GM23338 (cell line): ENCODE measurements at regions not wholly inside any gene's neighbourhood (a gene's known extent, or its start where the extent isn't known, plus 50 kb on each side); places are given as distances from the start of the nearest gene placed in this dataset.

ENCODE experiments used
- ATAC-seq: fragments of 200-7000 bp; cut with Tn5 transposase; 3 replicates; pipeline ENCODE4 v1.9.1; 2020
- DNase-seq: peaks from one replicate; pipeline ENCODE4 v3.0.0-alpha.2; 2015; ENCODE audit warnings: low spot score
- H2AFZ ChIP-seq: fragments of 200-600 bp; sonication (generic); 2 replicates; pipeline ENCODE4 v1.8.0; 2016; ENCODE audit warnings: antibody characterized with exemption, mild to moderate bottlenecking, moderate library complexity
- H3F3A ChIP-seq: fragments of 200-600 bp; sonication (generic); replicated peaks from 2 replicates; pipeline ENCODE4 v1.8.0; 2017; ENCODE audit warnings: antibody characterized with exemption, mixed run types, low read depth
- H3K27ac ChIP-seq: fragments of 200-600 bp; sonication (generic); 2 replicates; pipeline ENCODE4 v1.6.1; 2016; ENCODE audit warnings: low read depth
- H3K27me3 ChIP-seq: fragments of 200-600 bp; sonication (generic); 2 replicates; pipeline ENCODE4 v1.8.0; 2016; ENCODE audit warnings: mild to moderate bottlenecking, mixed run types, moderate library complexity; ENCODE audit not compliant: insufficient read depth
- H3K36me3 ChIP-seq: fragments of 200-600 bp; sonication (generic); 2 replicates; pipeline ENCODE4 v1.8.0; 2016; ENCODE audit warnings: mild to moderate bottlenecking; ENCODE audit not compliant: insufficient read depth
- H3K4me1 ChIP-seq: fragments of 200-600 bp; sonication (generic); 2 replicates; pipeline ENCODE4 v1.8.0; 2016; ENCODE audit warnings: mild to moderate bottlenecking, moderate library complexity; ENCODE audit not compliant: insufficient read depth
- H3K4me2 ChIP-seq: fragments of 200-600 bp; sonication (generic); 2 replicates; pipeline ENCODE4 v1.7.1; 2017; ENCODE audit warnings: mixed run types
- H3K4me3 ChIP-seq: fragments of 200-600 bp; sonication (generic); 2 replicates; pipeline ENCODE4 v1.6.1; 2016; ENCODE audit warnings: mixed run types
- H3K79me2 ChIP-seq: fragments of 200-600 bp; sonication (generic); replicated peaks from 2 replicates; pipeline ENCODE4 v1.8.0; 2017; ENCODE audit warnings: mild to moderate bottlenecking; ENCODE audit not compliant: insufficient read depth
- H3K9me2 ChIP-seq: fragments of 200-600 bp; sonication (generic); 2 replicates; pipeline ENCODE4 v1.8.0; 2017; ENCODE audit not compliant: insufficient read depth
- H4K20me1 ChIP-seq: fragments of 200-600 bp; sonication (generic); replicated peaks from 2 replicates; pipeline ENCODE4 v1.8.0; 2017; ENCODE audit warnings: mild to moderate bottlenecking; ENCODE audit not compliant: insufficient read depth
- H3K27ac Mint-ChIP-seq: 2 replicates; pipeline ENCODE4 v1.8.0; 2020; ENCODE audit warnings: inconsistent platforms, mild to moderate bottlenecking, moderate library complexity, mixed read lengths
- H3K27me3 Mint-ChIP-seq: 3 replicates; pipeline ENCODE4 v1.8.0; 2022; ENCODE audit warnings: low read depth, mild to moderate bottlenecking, moderate library complexity, mixed read lengths, inconsistent platforms; ENCODE audit not compliant: insufficient read depth, poor library complexity
- H3K36me3 Mint-ChIP-seq: 3 replicates; pipeline ENCODE4 v1.8.0; 2021; ENCODE audit warnings: low read depth, mild to moderate bottlenecking, inconsistent platforms, moderate library complexity, mixed read lengths
- H3K4me1 Mint-ChIP-seq: 3 replicates; pipeline ENCODE4 v1.8.0; 2020; ENCODE audit warnings: mild to moderate bottlenecking, inconsistent platforms, mixed read lengths
- H3K4me3 Mint-ChIP-seq: 3 replicates; pipeline ENCODE4 v1.8.0; 2021; ENCODE audit warnings: moderate library complexity, mild to moderate bottlenecking, inconsistent platforms, mixed read lengths
- H3K9me3 Mint-ChIP-seq: 3 replicates; pipeline ENCODE4 v1.8.0; 2020; ENCODE audit warnings: moderate library complexity, mild to moderate bottlenecking, inconsistent platforms, mixed read lengths
- CREB1 ChIP-seq: fragments of 250-450 bp; sonication (Bioruptor Pico); IDR thresholded peaks from 2 replicates; pipeline ENCODE4 v1.5.0; 2020; ENCODE audit warnings: low read depth, mild to moderate bottlenecking, moderate library complexity
- ETS1 ChIP-seq: IDR thresholded peaks from 2 replicates; pipeline ENCODE4 v1.6.1; 2016; ENCODE audit warnings: antibody characterized with exemption
- EZH2 ChIP-seq: fragments of 200-600 bp; sonication (generic); IDR thresholded peaks from one replicate; pipeline ENCODE4 v1.8.0; 2017; ENCODE audit warnings: antibody characterized with exemption, mild to moderate bottlenecking, low read depth; ENCODE audit not compliant: unreplicated experiment
- EZH2phosphoT487 ChIP-seq: fragments of 200-600 bp; sonication (generic); IDR thresholded peaks from one replicate; pipeline ENCODE4 v1.8.1; 2018; ENCODE audit warnings: antibody characterized with exemption; ENCODE audit not compliant: unreplicated experiment
- JUNB ChIP-seq: IDR thresholded peaks from one replicate; pipeline ENCODE4 v1.6.1; 2016; ENCODE audit warnings: antibody characterized with exemption; ENCODE audit not compliant: unreplicated experiment
- POLR2AphosphoS5 ChIP-seq: IDR thresholded peaks from 2 replicates; pipeline ENCODE4 v1.6.1; 2016; ENCODE audit warnings: antibody characterized with exemption, low read depth
- REST ChIP-seq: IDR thresholded peaks from one replicate; pipeline ENCODE4 v1.6.1; 2018; ENCODE audit warnings: antibody characterized with exemption; ENCODE audit not compliant: unreplicated experiment
- STAT1 ChIP-seq: IDR thresholded peaks from one replicate; pipeline ENCODE4 v1.6.1; 2016; ENCODE audit warnings: antibody characterized with exemption; ENCODE audit not compliant: unreplicated experiment
- ZNF462 ChIP-seq: fragments of 250-450 bp; sonication (Bioruptor Pico); IDR thresholded peaks from 2 replicates; pipeline ENCODE4 v1.5.0; 2020; ENCODE audit warnings: mild to moderate bottlenecking, moderate library complexity

- H4K20me1 ChIP-seq = no peaks in the 10 kb centered on the region
- Mint-ChIP-seq H3K27ac (no peak overlapping the region), H3K9me3 (no peaks in the 10 kb centered on the region), H3K4me3 (no peak overlapping the region), H3K4me1 (no peaks in the 10 kb centered on the region), H3K27me3 (no peaks in the 10 kb centered on the region), H3K36me3 (no peaks in the 10 kb centered on the region)
- no peak overlapping the region for H2AFZ ChIP-seq
- no peaks in the 10 kb centered on the region for H3K27me3 ChIP-seq
- H3K4me2 ChIP-seq = no peak overlapping the region
- no peaks in the 10 kb centered on the region for H3K36me3 ChIP-seq
- ATAC-seq (no peak), DNase-seq (no peak)
- no peak overlapping the region for H3K4me3 ChIP-seq
- H3K9me2 ChIP-seq = no peaks in the 10 kb centered on the region
- H3K4me1 ChIP-seq = no peaks in the 10 kb centered on the region
- no peak overlapping the region for H3K27ac ChIP-seq
- H3F3A ChIP-seq = no peaks in the 10 kb centered on the region
- TF ChIP-seq REST (no peak), ETS1 (no peak), JUNB (no peak), EZH2 (no peak), STAT1 (no peak), EZH2phosphoT487 (no peak), CREB1 (CRISPR knock-in tag) (no peak), POLR2AphosphoS5 (no peak), ZNF462 (no peak)
- no peaks in the 10 kb centered on the region for H3K79me2 ChIP-seq
Measured at GRCh38 chr2:56047136-56047535, 123.6 kb upstream of the EFEMP1 start.
